HCT116 (cell line): ENCODE measurements at regions not wholly inside any gene's neighbourhood (a gene's known extent, or its start where the extent isn't known, plus 50 kb on each side); places are given as distances from the start of the nearest gene placed in this dataset.

Experiments used
- ATAC-seq: fragments of 200-7000 bp; cut with Tn5 transposase; 2 replicates; pipeline ENCODE4 v1.9.1; 2020; ENCODE audit warnings: mild to moderate bottlenecking, moderate library complexity
- BruUV-seq: library from RNA; stranded (reverse); fragments of 400-500 nt; replicated peaks from 2 replicates; lab custom pipeline; 2021; lab: Mats Ljungman, UMichigan
- CTCF ChIA-PET: fragments of 300-600 bp; sonication (Branson Sonifier 250); formaldehyde crosslinking; loops from one replicate; lab custom pipeline; 2021; ENCODE audit warnings: antibody characterized with exemption; lab: Charles Lee
- POLR2A ChIA-PET: fragments of 300-600, 350-600 bp; sonication (Branson Sonifier 250); formaldehyde crosslinking; loops from one replicate; lab custom pipeline; 2021; ENCODE audit warnings: antibody characterized with exemption; lab: Charles Lee
- RAD21 ChIA-PET, 2 experiments: fragments of 300-600 bp; sonication (Branson Sonifier 250); formaldehyde crosslinking; loops; one replicate each; lab custom pipeline; 2023; ENCODE audit warnings: low total read pairs in 2 of 2; ENCODE audit not compliant: uncharacterized antibody in 2 of 2, unreplicated experiment in 2 of 2, low non-redundant PET in 1 of 2; lab: Charles Lee
- DNase-seq: peaks from one replicate; pipeline ENCODE4 v3.0.0-alpha.2; 2010; ENCODE audit warnings: low read depth, low spot score
- H2AFZ ChIP-seq: fragments of 200-600 bp; shearing (Covaris generic), sonication (generic); 2 replicates; pipeline ENCODE4 v1.6.1; 2017; ENCODE audit warnings: low read depth, mixed run types, mixed read lengths, antibody characterized with exemption, low read length; ENCODE audit not compliant: poor library complexity, severe bottlenecking
- H3K27ac ChIP-seq: 2 replicates; pipeline ENCODE4 v1.5.1; 2012; ENCODE audit warnings: low read depth, low read length
- H3K27me3 ChIP-seq: fragments of 200-600 bp; sonication (generic); 2 replicates; pipeline ENCODE4 v1.6.1; 2016; ENCODE audit warnings: mixed run types, low read length, mixed read lengths; ENCODE audit not compliant: insufficient read depth
- H3K36me3 ChIP-seq, 2 experiments: fragments of 200-500 bp in 1 of 2; fragments of 200-600 bp in 1 of 2; sonication (Bioruptor generic) in 1 of 2; sonication (generic) in 1 of 2; 2 replicates each; pipeline versions ENCODE4 v1.5.1 to v1.6.1; 2014 to 2016; ENCODE audit warnings: low read length in 2 of 2, inconsistent platforms in 1 of 2, mixed read lengths in 1 of 2, mixed run types in 1 of 2; ENCODE audit not compliant: insufficient read depth in 2 of 2, control insufficient read depth in 1 of 2
- H3K4me1 ChIP-seq, 2 experiments: fragments of 200-600 bp in 1 of 2; sonication (generic) in 1 of 2; 2 replicates each; pipeline versions ENCODE4 v1.5.1 to v1.6.1; 2012 to 2017; ENCODE audit warnings: low read length in 2 of 2, inconsistent platforms in 1 of 2, mild to moderate bottlenecking in 1 of 2, mixed read lengths in 1 of 2, mixed run types in 1 of 2, moderate library complexity in 1 of 2; ENCODE audit not compliant: insufficient read depth in 2 of 2, control insufficient read depth in 1 of 2
- H3K4me2 ChIP-seq: fragments of 200-600 bp; sonication (generic); 2 replicates; pipeline ENCODE4 v1.6.1; 2017; ENCODE audit warnings: mixed run types, low read length, mixed read lengths
- H3K4me3 ChIP-seq, 2 experiments: fragments of 200-600 bp in 1 of 2; sonication (generic) in 1 of 2; replicated peaks in 1 of 2; 2 replicates each; pipeline ENCODE4 v1.5.1; 2011 to 2016; ENCODE audit warnings: low read length in 2 of 2, control low read depth in 1 of 2, low read depth in 1 of 2, mild to moderate bottlenecking in 1 of 2, mixed read lengths in 1 of 2, mixed run types in 1 of 2
- H3K79me2 ChIP-seq: fragments of 200-600 bp; sonication (generic); 2 replicates; pipeline ENCODE4 v1.6.1; 2017; ENCODE audit warnings: mild to moderate bottlenecking, mixed run types, low read length, moderate library complexity, mixed read lengths; ENCODE audit not compliant: insufficient read depth
- H3K9ac ChIP-seq: fragments of 200-600 bp; sonication (generic); 2 replicates; pipeline ENCODE4 v1.6.1; 2016; ENCODE audit warnings: low read length, mixed read lengths
- H3K9me2 ChIP-seq: fragments of 200-600 bp; sonication (generic), shearing (Covaris generic); 2 replicates; pipeline ENCODE4 v1.6.1; 2017; ENCODE audit warnings: mixed run types, mild to moderate bottlenecking, moderate library complexity; ENCODE audit not compliant: insufficient read depth
- H3K9me3 ChIP-seq, 2 experiments: fragments of 200-500 bp in 1 of 2; fragments of 200-600 bp in 1 of 2; sonication (Bioruptor generic) in 1 of 2; sonication (generic) in 1 of 2; 2 replicates each; pipeline ENCODE4 v1.6.1; 2014 to 2017; ENCODE audit warnings: low read length in 2 of 2, mixed read lengths in 2 of 2, inconsistent platforms in 1 of 2, low read depth in 1 of 2, mild to moderate bottlenecking in 1 of 2, mixed run types in 1 of 2, moderate library complexity in 1 of 2; ENCODE audit not compliant: control insufficient read depth in 1 of 2, insufficient read depth in 1 of 2
- H4K20me1 ChIP-seq: fragments of 200-600 bp; sonication (generic), shearing (Covaris generic); 2 replicates; pipeline ENCODE4 v1.6.1; 2017; ENCODE audit warnings: mixed run types, mild to moderate bottlenecking, moderate library complexity; ENCODE audit not compliant: insufficient read depth
- CBX3 ChIP-seq: IDR thresholded peaks from 2 replicates; pipeline ENCODE4 v1.6.1; 2012; ENCODE audit warnings: low read depth
- CEBPB ChIP-seq: IDR thresholded peaks from 2 replicates; pipeline ENCODE4 v1.6.1; 2012; ENCODE audit warnings: low read depth
- EGR1 ChIP-seq: IDR thresholded peaks from 2 replicates; pipeline ENCODE4 v1.6.1; 2012; ENCODE audit warnings: low read depth
- ELF1 ChIP-seq: IDR thresholded peaks from 2 replicates; pipeline ENCODE4 v1.6.1; 2012; ENCODE audit warnings: low read depth, borderline replicate concordance
- EZH2 ChIP-seq: fragments of 200-600 bp; sonication (generic); IDR thresholded peaks from 2 replicates; pipeline ENCODE4 v1.6.1; 2017; ENCODE audit warnings: antibody characterized with exemption, mixed run types
- EZH2phosphoT487 ChIP-seq: fragments of 200-600 bp; IDR thresholded peaks from 2 replicates; pipeline ENCODE4 v1.6.1; 2018; ENCODE audit warnings: antibody characterized with exemption, borderline replicate concordance
- JUND ChIP-seq: IDR thresholded peaks from 2 replicates; pipeline ENCODE4 v1.6.1; 2012
- POLR2A ChIP-seq: IDR thresholded peaks from 2 replicates; pipeline ENCODE4 v1.7.0; 2011; ENCODE audit warnings: borderline replicate concordance; ENCODE audit not compliant: insufficient read depth, insufficient read length; ENCODE audit errors: extremely low read depth
- POLR2AphosphoS5 ChIP-seq: IDR thresholded peaks from 2 replicates; pipeline ENCODE4 v1.6.1; 2011; ENCODE audit warnings: mild to moderate bottlenecking, low read depth, low read length, moderate library complexity
- SIN3A ChIP-seq: IDR thresholded peaks from 2 replicates; pipeline ENCODE4 v1.6.1; 2012; ENCODE audit warnings: low read depth
- SRF ChIP-seq: IDR thresholded peaks from 2 replicates; pipeline ENCODE4 v1.6.1; 2012; ENCODE audit warnings: low read depth
- intact Hi-C: fragments of 100-400 bp; cut with micrococcal nuclease; formaldehyde crosslinking; loops from 2 replicates; pipeline ENCODE4 v1.10.0; 2022
- TF ChIP-seq, protein P1 (sequence below): IDR thresholded peaks from 2 replicates; pipeline ENCODE4 v1.6.1; 2012
- TF ChIP-seq, protein P2 (sequence below), 3 experiments: fragments of 200-600 bp in 1 of 3; sonication (generic) in 1 of 3; IDR thresholded peaks in 2 of 3; conservative IDR thresholded peaks in 1 of 3; 2 replicates each; pipeline ENCODE4 v1.5.1; 2012 to 2017; ENCODE audit warnings: low read depth in 2 of 3, low read length in 2 of 3, antibody characterized with exemption in 1 of 3, borderline replicate concordance in 1 of 3, control low read depth in 1 of 3, mild to moderate bottlenecking in 1 of 3, mixed read lengths in 1 of 3, mixed run types in 1 of 3, moderate library complexity in 1 of 3; ENCODE audit not compliant: insufficient read depth in 1 of 3
- TF ChIP-seq, protein P3 (sequence below): IDR thresholded peaks from 2 replicates; pipeline ENCODE4 v1.6.1; 2012; ENCODE audit warnings: low read depth
- TF ChIP-seq, protein P4 (sequence below): IDR thresholded peaks from 2 replicates; pipeline ENCODE4 v1.6.1; 2012

DNA sequence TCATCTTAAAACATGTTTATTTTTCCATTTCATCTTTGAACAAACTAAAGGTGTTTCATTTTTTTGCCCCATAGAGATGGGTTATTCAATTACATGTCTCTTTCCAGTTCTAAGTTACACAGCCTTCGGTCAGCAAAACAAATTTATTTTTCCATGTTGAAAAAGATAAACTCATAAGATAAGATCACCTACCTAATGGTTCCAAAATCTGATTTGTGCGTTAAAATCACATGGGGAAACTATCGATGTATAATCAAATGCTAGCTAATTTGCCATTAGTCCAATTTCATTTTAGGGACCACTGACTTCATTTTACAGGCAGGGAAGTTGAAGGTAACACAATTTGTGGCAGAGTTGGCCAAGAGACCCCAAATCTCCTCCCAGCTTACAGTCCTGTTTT lies 67.2 kb upstream of the ACSL1 start (continued):
- TF ChIP-seq, protein P1, sequence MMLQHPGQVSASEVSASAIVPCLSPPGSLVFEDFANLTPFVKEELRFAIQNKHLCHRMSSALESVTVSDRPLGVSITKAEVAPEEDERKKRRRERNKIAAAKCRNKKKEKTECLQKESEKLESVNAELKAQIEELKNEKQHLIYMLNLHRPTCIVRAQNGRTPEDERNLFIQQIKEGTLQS: no peak
- TF ChIP-seq EGR1 (no peak), EZH2 (no peak)

DNA sequence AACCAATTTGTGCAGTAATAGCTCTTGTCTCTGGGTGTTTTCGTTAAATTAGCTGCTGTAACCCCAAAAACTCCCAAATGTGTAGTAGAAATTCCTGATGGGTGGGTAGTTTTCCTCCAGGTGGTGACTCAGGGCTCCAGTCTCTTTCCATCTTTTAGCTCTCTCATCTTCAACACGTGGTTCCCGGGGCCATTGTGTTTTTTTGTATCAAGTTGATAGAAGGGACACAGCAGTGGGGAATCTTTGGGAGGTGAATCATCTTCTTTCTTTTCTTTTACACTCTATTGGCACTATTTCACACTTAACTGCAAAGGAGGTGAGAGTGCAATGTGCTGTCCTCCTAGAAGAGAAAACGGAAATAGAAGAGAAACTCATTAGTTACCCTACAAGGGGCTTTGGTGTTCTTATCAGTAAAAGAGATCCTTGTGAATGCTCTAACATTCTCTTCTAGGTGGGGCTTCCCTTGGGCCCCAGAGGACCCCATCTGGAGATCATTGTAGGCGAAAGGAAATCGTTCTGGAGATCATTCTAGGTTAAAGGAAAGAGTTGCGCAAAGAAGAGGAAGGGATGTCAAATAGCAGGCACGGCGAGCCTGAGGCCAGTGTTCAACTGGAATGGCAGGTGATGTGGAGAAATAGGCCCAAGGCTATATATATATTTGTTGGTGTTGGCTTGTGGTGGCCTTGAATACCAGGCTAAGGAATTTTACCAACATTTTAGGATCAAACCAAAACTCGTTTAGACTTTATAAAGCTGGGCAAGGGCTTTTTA lies 68.2 kb upstream of the ACSL1 start:
- intact Hi-C loops: no loop called here

More for the DNA sequence above, 68.2 kb upstream of the ACSL1 start:
- Histone ChIP-seq H2AFZ (no peak overlapping the region), H3K4me1 (no peaks in the 10 kb centered on the region), H3K9me3 (no peaks in the 10 kb centered on the region), H3K27ac (no peak overlapping the region), H3K4me2 (no peak overlapping the region), H3K36me3 (no peaks in the 10 kb centered on the region), H3K4me3 (no peak overlapping the region), H3K27me3 (no peaks in the 10 kb centered on the region), H3K79me2 (no peaks in the 10 kb centered on the region), H4K20me1 (no peaks in the 10 kb centered on the region), H3K9ac (no peak overlapping the region), H3K9me2 (no peaks in the 10 kb centered on the region; the same call in 1 of the 2 replicates)
- TF ChIP-seq CEBPB: no peak
- no peak for TF ChIP-seq EZH2phosphoT487
- no peak for TF ChIP-seq SRF
- TF ChIP-seq, protein P1: no peak
- TF ChIP-seq CBX3: no peak
- TF ChIP-seq SIN3A: no peak
- TF ChIP-seq, protein P2, sequence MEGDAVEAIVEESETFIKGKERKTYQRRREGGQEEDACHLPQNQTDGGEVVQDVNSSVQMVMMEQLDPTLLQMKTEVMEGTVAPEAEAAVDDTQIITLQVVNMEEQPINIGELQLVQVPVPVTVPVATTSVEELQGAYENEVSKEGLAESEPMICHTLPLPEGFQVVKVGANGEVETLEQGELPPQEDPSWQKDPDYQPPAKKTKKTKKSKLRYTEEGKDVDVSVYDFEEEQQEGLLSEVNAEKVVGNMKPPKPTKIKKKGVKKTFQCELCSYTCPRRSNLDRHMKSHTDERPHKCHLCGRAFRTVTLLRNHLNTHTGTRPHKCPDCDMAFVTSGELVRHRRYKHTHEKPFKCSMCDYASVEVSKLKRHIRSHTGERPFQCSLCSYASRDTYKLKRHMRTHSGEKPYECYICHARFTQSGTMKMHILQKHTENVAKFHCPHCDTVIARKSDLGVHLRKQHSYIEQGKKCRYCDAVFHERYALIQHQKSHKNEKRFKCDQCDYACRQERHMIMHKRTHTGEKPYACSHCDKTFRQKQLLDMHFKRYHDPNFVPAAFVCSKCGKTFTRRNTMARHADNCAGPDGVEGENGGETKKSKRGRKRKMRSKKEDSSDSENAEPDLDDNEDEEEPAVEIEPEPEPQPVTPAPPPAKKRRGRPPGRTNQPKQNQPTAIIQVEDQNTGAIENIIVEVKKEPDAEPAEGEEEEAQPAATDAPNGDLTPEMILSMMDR (IDR thresholded peaks at IDR 0.05 in 2 of 3, conservative IDR thresholded peaks at IDR 0.05 in 1 of 3; ENCODE audit: borderline replicate concordance in 1 of 3, insufficient read depth in 1 of 3, low read depth in 2 of 3, low read length in 2 of 3): no peak
- no peak for TF ChIP-seq ELF1
- TF ChIP-seq, protein P3, sequence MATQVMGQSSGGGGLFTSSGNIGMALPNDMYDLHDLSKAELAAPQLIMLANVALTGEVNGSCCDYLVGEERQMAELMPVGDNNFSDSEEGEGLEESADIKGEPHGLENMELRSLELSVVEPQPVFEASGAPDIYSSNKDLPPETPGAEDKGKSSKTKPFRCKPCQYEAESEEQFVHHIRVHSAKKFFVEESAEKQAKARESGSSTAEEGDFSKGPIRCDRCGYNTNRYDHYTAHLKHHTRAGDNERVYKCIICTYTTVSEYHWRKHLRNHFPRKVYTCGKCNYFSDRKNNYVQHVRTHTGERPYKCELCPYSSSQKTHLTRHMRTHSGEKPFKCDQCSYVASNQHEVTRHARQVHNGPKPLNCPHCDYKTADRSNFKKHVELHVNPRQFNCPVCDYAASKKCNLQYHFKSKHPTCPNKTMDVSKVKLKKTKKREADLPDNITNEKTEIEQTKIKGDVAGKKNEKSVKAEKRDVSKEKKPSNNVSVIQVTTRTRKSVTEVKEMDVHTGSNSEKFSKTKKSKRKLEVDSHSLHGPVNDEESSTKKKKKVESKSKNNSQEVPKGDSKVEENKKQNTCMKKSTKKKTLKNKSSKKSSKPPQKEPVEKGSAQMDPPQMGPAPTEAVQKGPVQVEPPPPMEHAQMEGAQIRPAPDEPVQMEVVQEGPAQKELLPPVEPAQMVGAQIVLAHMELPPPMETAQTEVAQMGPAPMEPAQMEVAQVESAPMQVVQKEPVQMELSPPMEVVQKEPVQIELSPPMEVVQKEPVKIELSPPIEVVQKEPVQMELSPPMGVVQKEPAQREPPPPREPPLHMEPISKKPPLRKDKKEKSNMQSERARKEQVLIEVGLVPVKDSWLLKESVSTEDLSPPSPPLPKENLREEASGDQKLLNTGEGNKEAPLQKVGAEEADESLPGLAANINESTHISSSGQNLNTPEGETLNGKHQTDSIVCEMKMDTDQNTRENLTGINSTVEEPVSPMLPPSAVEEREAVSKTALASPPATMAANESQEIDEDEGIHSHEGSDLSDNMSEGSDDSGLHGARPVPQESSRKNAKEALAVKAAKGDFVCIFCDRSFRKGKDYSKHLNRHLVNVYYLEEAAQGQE: no peak
- TF ChIP-seq POLR2A: no peak
- TF ChIP-seq, protein P4, sequence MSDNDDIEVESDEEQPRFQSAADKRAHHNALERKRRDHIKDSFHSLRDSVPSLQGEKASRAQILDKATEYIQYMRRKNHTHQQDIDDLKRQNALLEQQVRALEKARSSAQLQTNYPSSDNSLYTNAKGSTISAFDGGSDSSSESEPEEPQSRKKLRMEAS: no peak
- no peak for TF ChIP-seq POLR2AphosphoS5
- no peak for TF ChIP-seq JUND
- DNase-seq (no peak), ATAC-seq (no peak)
- BruUV-seq: no TSS peak
- ChIA-PET RAD21 (no interaction called here), CTCF (no interaction called here), POLR2A (no interaction called here)
